ENCODE measurements at regions not wholly inside any gene's neighbourhood (a gene's known extent, or its start where the extent isn't known, plus 50 kb on each side); places are given as distances from the start of the nearest gene placed in this dataset.

GRCh38 chr12:31804185-31804504, 75.3 kb upstream of the AMN1 start:
- TF ChIP-seq, protein P1, sequence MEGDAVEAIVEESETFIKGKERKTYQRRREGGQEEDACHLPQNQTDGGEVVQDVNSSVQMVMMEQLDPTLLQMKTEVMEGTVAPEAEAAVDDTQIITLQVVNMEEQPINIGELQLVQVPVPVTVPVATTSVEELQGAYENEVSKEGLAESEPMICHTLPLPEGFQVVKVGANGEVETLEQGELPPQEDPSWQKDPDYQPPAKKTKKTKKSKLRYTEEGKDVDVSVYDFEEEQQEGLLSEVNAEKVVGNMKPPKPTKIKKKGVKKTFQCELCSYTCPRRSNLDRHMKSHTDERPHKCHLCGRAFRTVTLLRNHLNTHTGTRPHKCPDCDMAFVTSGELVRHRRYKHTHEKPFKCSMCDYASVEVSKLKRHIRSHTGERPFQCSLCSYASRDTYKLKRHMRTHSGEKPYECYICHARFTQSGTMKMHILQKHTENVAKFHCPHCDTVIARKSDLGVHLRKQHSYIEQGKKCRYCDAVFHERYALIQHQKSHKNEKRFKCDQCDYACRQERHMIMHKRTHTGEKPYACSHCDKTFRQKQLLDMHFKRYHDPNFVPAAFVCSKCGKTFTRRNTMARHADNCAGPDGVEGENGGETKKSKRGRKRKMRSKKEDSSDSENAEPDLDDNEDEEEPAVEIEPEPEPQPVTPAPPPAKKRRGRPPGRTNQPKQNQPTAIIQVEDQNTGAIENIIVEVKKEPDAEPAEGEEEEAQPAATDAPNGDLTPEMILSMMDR (IDR thresholded peaks at IDR 0.05) = no peak
- no peak for TF ChIP-seq POLR2AphosphoS5 (IDR thresholded peaks at IDR 0.05)

Data from upper lobe of left lung (tissue), 4 donors.